HG03439 (cell line): ENCODE measurements at regions not wholly inside any gene's neighbourhood (a gene's known extent, or its start where the extent isn't known, plus 50 kb on each side); places are given as distances from the start of the nearest gene placed in this dataset.
"Not testable (repeated sequence)": the region's sequence is repeated elsewhere in the genome, so short reads cannot be mapped to it uniquely, and the experiment has no call there.

Experiments used
- ATAC-seq: cut with Tn5 transposase; IDR thresholded peaks from one replicate; pipeline ENCODE4 v1.9.1; 2021; ENCODE audit warnings: mild to moderate bottlenecking, moderate library complexity; ENCODE audit not compliant: unreplicated experiment

DNA sequence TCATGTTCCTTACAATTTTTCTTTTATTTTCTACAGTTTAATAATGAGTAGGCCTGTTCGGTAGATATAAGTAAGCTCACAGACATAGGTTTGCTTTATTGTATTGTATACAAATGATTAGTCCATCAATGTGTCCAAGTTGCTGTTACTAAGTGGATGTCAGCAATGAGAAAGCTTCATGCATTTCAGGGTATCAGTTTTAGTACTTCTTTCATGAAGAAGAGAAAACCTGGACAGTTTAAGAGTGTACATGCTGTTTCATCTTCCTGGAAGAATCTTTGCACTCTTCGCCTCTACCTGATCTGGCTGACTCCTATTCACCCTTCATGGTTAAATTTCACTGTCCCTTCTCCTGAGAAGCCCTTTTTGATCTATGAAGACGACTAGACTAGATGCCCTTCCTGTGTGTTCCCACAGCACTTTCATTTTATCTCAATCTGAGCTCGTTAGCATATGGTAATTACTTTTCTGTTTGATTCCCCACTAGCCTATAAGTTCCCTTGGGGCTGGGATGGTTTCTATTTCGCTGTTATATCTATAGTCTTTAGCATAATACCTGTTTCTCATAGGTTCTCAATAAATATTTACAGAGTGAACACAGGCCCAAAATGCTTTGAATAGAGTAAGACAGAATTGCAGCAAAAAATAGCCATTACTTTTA lies 70.7 kb downstream of the CETN3 start:
- ATAC-seq: peak; percentile 85

DNA sequence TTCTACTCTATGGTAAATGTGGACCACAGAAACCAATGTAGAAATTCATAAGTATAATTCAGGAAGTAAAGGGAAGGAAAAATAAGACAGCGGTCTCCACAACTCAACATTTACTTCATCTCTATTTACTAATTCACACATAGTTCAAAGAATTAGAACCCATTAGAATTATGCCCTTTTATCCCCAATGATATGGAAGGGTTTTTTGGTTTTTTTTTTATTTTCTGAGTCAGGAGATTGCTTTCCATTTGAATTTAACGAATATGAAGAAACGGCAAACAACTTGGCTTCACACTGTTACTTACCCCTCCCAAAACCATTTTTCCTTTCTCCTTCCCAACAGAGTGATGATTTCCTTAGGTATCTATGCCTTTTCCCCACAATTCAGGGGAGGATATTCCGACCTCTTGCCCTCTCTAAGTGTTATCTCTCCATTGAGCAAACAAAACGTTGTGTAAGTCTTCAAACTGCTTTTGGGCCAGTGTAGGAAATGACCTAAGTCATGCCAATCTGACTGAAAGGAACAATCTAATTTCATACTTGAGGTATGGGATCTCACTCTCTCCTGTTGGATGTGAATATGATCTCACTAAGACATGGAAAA lies 72.0 kb downstream of the CETN3 start:
- ATAC-seq: no peak

DNA sequence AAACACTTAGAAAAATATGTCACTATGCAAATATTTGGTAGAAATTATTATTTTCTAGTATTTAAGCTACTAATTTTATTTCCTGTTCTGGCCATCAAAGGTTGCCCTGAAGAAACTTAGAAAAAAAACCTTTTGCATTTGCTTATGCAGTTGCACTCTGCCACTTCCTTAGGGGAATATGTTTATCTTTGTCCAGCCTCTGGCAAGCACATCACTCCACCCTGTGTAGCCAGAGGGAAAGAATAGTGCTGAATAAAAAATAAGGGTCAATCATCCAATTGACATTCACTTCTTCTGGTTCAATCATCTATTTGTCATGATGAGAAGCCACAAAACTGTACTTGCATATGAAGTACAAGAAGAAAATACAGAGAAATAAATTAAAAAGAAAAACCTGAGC lies 72.8 kb downstream of the CETN3 start:
- no peak for ATAC-seq

DNA sequence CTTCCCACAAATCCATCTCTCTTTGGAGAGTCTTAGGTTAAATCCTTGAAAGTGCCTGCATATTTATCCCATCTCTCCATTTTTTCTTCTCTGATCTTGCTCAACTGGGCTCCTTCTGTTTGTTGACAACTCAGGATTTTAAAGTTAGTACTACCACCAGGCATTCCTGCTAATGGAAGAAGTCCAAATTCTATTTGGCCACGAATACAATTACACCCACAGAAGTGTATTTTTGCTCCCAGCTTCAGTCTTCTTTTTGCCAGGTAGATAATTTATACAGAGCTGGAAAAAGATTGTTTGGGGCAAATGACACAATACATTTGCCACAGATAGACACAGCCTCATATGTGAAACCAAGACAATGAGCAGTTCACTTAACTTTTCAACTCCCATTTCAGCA lies 74.8 kb downstream of the CETN3 start:
- ATAC-seq: no peak

DNA sequence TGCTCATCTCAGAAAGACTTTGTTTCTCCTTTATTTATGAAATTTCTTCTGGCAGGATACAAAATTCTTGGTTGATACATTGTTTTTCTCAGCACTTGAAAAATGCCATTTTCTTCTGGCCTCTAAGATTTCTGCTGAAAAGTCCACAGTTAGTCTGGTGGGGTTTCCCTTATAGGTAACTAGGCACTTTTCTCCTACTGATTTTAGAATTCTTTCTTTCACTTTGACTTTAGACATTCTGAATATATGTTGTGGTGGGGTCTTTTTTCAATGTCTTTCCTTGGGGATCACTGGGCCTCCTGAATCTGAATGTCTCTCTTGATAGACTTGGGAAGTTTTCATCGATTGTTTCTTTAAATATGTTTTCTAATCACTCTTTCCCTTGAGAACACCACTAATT lies 79.6 kb downstream of the CETN3 start:
- no peak for ATAC-seq

DNA sequence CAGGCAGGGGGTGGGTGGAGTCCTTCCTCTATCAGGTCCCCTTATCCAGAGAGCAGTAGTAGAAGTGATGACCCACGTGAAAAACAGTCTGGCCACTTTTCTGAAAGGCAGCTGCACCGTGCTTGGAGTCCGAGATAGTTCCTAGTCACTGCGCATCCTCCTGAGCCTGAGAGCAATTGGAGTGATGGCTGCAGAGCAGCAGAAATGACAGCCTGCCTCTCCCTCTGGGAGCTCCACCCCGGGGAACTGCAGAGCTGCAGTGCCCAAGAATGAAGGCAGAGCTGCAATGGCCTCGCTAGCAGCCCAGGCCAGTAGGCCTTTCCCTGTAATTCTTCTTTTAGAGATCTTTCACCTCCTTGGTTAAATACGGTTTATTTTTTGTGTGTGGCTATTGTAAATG lies 82.6 kb downstream of the CETN3 start:
- no peak for ATAC-seq

DNA sequence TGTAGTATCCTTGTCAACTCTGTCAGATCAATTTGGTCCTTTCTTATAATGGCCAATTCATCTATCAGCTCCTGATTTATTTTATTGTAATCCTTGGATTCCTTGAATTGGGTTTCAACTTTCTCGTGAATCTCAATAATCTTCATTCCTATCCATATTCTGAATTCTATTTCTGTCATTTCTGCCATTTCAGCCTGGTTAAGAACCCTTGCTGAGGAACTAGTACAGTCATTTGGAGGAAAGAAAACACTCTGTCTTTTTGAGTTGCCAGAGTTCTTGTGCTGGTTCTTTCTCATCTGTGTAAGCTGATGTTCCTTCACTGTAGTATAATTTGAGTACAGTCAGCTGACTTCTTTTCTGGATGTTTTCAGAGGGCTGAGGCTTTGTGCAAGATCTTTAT lies 84.5 kb downstream of the CETN3 start:
- ATAC-seq: no peak

DNA sequence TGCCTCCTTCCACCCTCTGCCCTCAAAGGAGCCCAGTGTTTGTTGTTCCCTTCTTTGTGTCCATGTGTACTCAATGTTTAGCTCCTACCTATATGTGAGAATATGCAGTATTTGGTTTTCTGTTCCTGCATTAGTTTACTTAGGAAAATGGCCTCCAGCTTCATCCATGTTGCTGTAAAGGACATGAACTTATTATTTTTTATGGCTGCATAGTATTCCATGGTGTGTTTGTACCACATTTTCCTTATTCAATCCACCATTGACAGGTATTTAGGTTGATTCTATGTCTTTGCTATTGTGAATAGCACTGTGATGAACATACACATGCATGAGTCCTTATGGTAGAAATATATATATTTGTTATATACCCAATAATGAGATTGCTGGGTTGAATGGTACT lies 89.2 kb downstream of the CETN3 start:
- ATAC-seq: not testable (repeated sequence)

DNA sequence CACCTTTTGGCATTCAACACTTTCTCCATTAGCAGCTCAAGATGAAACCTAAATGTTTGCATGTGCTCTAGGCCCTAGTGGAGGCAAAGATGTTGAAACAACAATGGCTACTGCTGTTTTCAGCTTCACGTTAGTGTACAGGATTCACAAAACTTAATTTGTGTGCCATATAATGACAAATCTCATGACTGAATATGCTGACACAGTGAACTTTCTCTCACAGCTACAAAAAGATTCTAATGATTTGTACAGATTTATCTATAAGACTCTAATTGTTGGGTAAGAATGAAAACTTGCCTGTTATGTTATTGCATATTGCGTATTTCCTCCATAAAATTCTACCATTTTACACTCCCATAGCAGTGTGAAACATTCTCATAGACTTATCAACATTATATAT lies 97.5 kb downstream of the CETN3 start:
- ATAC-seq: no peak

DNA sequence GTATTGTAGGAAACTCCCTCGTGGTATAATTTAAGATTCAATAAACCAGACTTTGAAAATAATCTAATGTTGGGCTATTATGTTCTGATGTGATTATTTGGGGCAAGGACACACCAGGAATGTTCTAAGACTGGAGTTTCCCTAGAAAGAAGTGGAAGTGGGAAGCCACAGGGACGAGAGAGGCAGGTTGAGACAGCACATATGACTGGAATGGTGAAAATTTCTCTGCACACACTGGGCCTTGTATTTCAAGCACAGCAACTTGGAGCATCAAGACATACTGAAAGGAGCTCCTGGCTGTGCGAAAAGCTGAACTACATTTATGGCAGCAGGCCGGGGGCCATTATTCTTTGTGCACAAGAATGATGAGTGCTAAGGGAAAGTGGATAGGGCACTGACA lies 98.2 kb downstream of the CETN3 start:
- no peak for ATAC-seq

DNA sequence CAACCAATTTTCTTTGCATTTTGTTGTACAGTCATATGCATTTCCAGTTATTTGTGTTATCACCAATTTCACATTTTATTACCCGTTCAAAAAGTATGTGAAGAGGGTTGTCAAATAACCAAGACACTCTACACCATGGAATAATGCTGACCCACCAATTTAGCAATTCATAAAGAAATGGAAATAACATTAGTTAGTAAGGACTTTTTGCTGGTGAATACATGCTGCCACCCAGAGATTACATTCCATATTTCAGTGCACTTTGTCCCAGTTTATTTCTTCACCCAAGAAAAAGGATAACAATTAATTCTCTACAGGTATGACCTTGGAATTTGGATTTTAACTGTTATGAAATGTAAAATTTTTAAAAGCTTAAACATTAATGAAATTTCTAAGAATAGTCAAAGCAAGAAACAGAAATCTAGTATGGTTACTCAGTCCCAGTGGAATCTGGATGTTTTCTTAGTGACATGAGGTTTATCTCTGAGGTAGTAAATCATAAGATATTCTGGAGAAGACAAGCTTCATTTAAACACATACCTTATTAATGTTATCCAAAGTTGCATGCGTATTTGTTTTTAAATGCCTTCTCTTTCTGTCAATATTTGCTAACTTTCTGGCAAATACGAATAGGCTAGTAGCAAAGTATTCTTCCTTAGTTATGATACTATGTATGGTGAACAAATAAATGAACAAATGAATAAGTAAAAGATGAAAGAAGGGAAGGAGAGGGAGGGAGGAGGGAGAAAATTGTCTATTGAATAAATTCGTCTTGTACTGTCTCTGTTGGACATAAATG lies 100.6 kb downstream of the CETN3 start:
- no peak for ATAC-seq

DNA sequence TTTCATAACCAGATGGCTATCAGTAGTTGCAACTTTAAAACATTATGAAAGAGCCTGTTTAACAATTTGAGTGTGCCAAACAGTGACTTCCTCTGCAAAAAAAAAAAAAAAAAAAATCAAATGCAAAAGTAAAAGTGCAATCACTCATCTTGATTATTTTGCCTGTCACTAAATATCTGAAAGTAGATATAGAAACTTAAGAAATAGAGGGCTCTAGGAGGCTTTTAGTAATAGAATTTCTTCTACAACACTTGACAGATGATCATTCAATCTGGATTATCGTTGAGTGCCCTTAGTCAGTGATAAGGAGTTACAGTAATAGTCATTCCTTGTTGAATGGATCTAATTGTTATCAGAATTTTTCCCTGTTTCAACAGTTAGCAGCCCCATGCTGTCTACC lies 101.8 kb downstream of the CETN3 start:
- no peak for ATAC-seq

DNA sequence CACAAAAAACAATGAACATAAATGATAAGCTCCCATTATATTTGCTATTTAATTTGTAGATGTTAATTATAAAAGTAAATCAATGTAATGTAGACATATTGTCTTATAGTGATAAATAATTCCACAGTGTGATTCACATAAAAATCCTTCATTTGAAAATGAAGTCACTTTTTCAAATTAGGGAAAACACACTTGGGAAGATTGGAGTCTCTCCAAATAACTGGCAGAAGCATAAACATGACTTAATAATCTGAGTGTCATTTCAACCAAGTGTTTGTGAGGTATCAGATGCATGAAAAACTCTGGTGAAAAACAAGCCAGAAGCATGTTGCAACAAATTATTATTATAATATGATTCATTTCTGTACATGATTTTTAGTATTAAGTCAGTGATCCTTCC lies 102.2 kb downstream of the CETN3 start:
- no peak for ATAC-seq

DNA sequence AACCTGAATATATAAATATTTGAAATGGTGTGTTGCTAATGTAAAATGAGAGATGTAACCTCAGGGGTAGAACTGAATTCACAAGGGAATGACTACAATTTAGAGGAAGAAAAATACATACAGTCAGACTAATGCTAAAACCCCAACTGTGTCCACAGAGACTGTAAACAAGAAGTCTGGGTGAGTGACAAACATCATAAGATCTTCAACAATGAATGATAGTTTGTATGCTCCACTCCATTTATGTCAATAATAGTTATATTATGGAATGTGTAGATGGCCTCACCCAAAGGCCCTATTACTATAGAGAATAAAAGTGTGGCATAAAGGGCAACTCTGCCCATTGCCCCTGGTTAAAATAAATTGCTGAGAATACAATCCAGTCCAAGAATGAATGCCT lies 102.9 kb downstream of the CETN3 start:
- ATAC-seq: no peak

DNA sequence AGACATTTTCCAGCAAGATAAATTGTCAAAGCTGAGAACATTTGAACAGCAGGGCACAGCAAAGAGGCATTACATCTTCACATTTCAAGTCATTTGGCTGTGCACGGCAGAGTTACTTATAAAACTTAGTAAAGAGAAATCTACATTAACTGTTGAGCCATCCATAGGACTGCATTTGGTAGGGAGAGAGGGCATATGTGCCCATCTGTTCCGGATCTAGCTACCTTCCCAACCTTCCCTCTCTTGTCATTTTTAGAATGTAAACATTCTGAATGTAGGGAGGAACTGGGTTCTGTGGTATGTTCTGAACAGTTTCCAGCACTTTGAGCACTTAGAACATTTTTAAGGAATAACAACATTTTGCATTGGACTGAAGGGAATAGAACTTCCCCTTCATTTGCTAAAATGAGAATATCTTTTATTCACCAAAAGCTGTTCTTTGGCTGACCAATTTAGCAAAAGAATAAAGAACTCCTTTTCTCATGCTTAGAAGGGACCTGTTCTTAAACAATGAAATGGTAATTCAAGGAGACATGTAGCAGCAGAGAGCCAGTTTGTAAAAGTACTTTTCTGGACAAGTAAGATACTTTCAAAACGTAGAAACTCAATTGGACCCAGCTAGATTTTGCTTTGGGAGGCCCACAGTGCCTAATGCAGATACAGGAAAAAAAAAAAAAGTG lies 104.4 kb downstream of the CETN3 start:
- no peak for ATAC-seq

DNA sequence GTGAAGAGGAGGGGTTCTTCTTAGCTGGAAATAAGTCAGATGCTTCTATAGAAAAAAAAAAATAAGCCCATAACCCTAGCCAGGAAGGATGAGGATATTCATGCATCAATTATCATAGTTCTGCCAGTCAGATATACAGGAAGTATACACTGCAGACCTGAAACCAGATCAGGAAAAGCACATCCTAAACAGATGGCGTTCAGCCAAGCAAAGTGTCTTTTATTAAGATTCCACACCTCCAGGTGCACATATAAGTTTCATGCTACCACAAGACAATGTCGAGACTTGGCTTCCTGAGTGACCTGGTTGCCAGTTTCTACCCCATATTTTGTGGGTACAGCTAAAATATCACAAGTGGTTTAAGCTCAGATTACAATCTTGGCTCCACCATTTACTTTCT lies 108.3 kb downstream of the CETN3 start:
- ATAC-seq: no peak

DNA sequence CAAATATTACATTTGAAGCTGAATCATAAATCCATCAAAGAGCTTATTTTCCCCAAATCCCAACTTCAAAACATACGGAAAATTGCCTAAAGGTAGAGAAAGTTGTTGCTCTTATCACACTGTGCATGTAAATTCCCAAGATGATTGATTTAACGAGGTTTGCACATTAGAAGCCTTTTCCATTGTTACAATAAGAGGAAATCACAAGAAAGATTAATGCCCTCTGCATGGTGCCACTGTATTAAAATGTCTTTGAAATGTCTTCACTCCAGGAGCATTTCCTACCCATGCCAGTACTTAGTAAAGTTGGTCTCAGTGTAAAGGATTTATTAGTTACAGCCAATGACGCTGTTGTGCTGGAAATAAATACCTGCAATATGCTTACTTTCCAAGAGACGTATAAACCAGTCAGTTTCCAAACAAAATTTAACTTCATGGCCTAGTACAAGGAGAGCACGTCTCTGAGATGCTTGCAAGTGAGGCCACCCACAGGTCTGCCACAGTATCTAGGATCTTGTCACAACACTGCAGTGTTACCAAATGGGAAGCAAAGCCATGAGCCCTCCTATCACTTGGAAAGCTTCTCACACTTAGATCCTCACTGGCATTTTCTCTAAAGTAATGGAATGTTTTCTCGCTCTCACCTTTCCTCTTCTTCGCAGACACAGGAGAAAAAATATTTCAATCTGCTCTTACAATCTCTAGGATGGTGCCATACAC lies 112.4 kb downstream of the CETN3 start:
- no peak for ATAC-seq

DNA sequence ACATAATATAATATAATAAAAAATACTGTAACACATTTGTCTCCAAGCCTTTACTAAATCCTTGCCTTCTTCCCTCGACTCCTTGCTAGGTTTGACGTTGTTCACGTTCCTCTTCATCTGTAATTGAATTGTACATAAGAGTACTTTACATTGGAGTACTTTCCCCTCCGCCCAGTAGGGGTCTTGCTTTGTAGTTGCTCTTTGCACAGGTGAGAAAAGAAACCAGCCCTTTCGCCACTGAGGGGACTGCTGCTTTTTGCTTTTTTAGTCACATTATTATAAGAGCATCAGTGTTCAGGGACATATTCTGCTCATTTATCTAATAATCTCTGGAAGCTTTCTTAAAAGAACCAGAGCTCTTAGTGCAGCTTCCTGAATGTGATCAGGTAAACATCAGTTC lies 115.0 kb downstream of the CETN3 start:
- ATAC-seq: no peak

DNA sequence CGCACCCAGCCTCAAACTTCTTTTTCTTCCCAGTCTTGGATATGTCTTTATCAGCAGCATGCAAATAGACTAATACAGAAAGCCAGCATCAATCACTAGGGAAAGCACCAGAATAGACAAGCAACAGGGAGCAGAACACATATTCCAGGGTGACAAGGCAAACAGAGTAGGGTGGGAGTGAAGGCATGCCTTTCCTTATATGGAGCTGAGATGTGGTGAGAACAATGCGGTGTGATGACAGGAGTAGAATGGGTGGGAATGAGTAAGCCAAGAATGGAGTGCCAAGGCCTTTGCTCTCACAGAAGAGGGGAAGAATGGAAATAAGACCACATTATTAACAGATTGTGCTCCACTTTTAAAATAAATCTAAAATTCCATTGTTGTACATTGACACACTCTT lies 115.6 kb downstream of the CETN3 start:
- no peak for ATAC-seq

DNA sequence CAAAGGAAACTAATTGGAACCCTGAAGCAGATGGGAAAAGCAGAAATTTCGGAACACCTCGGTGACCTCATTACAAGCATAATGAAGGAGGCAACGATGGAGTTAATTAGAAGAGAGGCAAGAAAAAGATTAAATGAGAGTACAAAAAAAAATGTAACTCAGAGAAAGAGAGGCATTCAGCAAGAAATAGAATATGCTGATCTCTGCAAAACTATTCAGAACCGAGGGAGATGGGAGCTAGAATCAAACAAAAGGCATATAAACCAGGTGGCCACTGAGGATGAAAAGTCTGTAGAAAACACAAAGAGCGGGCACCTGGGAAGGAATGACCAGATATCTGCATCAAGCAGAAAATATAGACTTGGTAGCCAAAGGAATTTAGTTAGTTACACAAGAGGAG lies 118.9 kb downstream of the CETN3 start:
- ATAC-seq: no peak

DNA sequence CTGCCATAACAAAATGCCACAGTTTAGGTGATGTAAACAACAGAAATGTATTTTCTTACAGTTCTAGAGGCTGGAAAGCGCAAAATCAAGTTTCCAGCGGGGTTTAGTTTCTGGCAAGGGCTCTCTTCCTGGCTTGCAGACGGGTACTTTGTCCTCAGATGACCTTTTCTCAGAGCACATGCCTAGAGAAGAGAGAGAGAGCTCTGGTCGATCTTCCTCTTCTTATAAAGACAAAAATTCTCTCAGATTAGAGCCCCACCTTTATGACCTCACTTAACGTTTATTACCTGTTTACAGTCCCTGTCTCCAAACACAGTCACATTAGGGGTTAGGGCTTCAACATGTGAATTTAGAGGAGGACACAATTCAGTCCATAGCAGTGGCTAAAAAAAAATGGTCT lies 119.7 kb downstream of the CETN3 start:
- ATAC-seq: no peak
